Subcutaneous abdominal adipose tissue (tissue), 5 donors: ENCODE measurements at regions not wholly inside any gene's neighbourhood (a gene's known extent, or its start where the extent isn't known, plus 50 kb on each side); places are given as distances from the start of the nearest gene placed in this dataset.

Experiments used
- H3K27ac ChIP-seq: one replicate; pipeline ENCODE4 v1.7.0; 2013; ENCODE audit warnings: low read depth, mild to moderate bottlenecking, inconsistent platforms, low read length, moderate library complexity
- H3K27me3 ChIP-seq, 5 donors: one replicate each; pipeline ENCODE4 v1.7.0; 2013; ENCODE audit warnings: low read length in 5 of 5, inconsistent platforms in 1 of 5; ENCODE audit not compliant: control insufficient read depth in 5 of 5, insufficient read depth in 4 of 5
- H3K36me3 ChIP-seq, 5 donors: one replicate each; pipeline ENCODE4 v1.7.0; 2013; ENCODE audit warnings: low read length in 5 of 5; ENCODE audit not compliant: control insufficient read depth in 5 of 5, insufficient read depth in 5 of 5
- H3K4me1 ChIP-seq, 5 donors: one replicate each; pipeline ENCODE4 v1.7.0; 2013; ENCODE audit warnings: low read length in 5 of 5, mild to moderate bottlenecking in 3 of 5, moderate library complexity in 1 of 5; ENCODE audit not compliant: control insufficient read depth in 5 of 5, insufficient read depth in 5 of 5
- H3K4me3 ChIP-seq, 5 donors: one replicate each; pipeline ENCODE4 v1.7.0; 2013; ENCODE audit warnings: low read length in 5 of 5, low read depth in 1 of 5
- H3K9ac ChIP-seq, 5 donors: one replicate each; pipeline ENCODE4 v1.7.0; 2013; ENCODE audit warnings: low read length in 5 of 5, mild to moderate bottlenecking in 4 of 5, moderate library complexity in 3 of 5
- H3K9me3 ChIP-seq, 5 donors: one replicate each; pipeline ENCODE4 v1.7.0; 2013; ENCODE audit warnings: low read length in 5 of 5; ENCODE audit not compliant: control insufficient read depth in 5 of 5
- donor health status: healthy.
- donor health status: healthy.
- donor health status: healthy.
- donor health status: healthy.
- donor health status: healthy.

DNA sequence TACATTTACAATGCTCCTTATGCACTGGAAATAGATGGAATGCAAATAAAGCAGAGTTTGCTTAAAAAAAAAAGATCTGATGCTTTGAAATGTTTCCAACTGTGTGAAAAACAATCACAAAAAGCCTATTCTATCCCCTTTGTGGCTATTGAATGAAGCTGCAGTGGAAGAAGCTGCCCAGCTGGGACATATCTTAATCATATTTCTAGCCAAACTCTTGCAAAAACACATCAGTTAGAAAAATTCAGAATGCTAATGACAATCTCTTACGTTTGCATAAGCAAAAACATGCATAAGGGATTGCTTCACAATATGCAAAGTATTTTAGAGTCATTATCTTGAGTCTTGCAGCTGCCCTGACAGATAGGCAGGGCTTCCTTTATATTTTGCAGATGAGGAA lies 526.4 kb upstream of the USP24 start:
- no peak overlapping the region for H3K27ac ChIP-seq
- H3K27me3 ChIP-seq, result no peaks in the 10 kb centered on the region

GRCh38 chr1:55735106-55735505 lies 519.9 kb upstream of the USP24 start:
- Histone ChIP-seq H3K9ac (no peak overlapping the region), H3K36me3 (no peaks in the 10 kb centered on the region), H3K4me3 (no peak overlapping the region), H3K27ac (no peak overlapping the region), H3K9me3 (no peaks in the 10 kb centered on the region), H3K27me3 (no peaks in the 10 kb centered on the region), H3K4me1 (peaks cover 0 to 3% (median 0%) of the 10 kb centered on the region in 5 donors)

More for the DNA sequence above, 526.4 kb upstream of the USP24 start:
- Histone ChIP-seq H3K36me3 (no peaks in the 10 kb centered on the region), H3K9me3 (peaks cover 0 to 3% (median 0%) of the 10 kb centered on the region in 5 donors), H3K4me3 (no peak overlapping the region), H3K9ac (no peak overlapping the region), H3K4me1 (peaks cover 0 to 12% (median 10%) of the 10 kb centered on the region in 5 donors)

DNA sequence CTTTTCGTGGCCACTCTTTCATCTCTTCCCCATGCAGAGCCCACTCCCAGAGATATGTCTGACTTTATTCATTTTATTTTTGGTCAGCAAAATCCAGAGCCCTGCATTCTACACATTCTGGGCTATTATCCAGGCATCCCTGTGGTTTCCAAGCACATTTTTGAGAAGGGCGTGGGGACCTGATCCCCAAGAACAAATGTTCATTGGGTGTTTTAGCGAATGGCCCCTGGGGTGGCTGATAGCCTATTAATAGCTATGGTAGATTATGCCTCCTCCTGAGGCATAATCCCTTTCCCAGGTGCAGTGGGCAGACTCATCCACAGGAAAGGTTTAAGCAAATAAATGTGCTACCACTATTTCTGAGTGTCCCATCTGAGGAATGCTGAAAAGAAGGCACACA lies 511.8 kb upstream of the USP24 start:
- Histone ChIP-seq H3K36me3 (no peaks in the 10 kb centered on the region), H3K4me3 (no peak overlapping the region), H3K9me3 (peaks cover 0 to 2% (median 0%) of the 10 kb centered on the region in 5 donors)

GRCh38 chr1:55725378-55725777 lies 510.2 kb upstream of the USP24 start:
- Histone ChIP-seq H3K27ac (no peak overlapping the region), H3K4me3 (no peak overlapping the region)

More for the DNA sequence above, 511.8 kb upstream of the USP24 start:
- H3K27ac ChIP-seq, result no peak overlapping the region
- H3K4me1 ChIP-seq, result peaks cover 0 to 5% (median 0%) of the 10 kb centered on the region in 5 donors
- H3K9ac ChIP-seq, result no peak overlapping the region
- no peaks in the 10 kb centered on the region for H3K27me3 ChIP-seq

DNA sequence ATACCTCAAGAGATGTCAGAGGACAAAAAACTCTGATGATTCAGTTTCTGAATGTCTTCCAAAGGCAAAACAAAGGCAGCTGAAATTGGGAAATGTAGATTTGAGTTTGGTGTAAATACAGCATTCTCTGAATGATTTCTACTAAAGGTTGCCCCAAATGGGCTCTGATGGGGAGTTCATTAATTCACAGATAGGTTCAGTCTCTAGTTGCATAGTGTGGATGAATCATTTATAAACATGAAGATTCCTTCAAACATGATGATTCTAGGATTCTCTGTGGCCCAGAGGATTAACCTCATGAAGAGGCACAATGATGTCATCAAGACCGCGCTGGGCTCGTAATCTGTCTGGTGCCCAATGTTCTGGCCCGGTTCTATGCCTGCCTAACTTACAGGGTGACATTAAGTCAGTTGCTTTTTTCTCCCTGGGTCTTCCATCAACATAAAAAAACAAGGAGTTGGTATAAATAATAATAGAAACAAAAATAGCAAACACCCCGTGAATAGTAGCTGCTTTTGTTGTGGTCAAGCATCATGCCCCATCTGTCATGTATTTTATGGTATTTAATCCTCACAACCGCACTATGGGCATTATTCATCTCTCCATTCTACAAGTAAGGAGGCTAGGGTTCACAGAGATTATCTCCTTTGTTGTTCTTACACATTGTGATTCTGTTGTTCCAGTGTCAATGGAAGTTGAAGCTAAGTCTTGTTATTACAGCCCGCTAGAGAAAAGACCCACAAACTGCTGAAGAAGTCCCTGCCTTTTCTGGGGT lies 509.6 kb upstream of the USP24 start:
- H3K27ac ChIP-seq, result no peak overlapping the region
- peaks cover 0 to 2% (median 0%) of the 10 kb centered on the region in 5 donors for H3K9me3 ChIP-seq
- no peak overlapping the region for H3K9ac ChIP-seq
- H3K4me3 ChIP-seq, result no peak overlapping the region
- H3K27me3 ChIP-seq, result no peaks in the 10 kb centered on the region
- H3K36me3 ChIP-seq, result no peaks in the 10 kb centered on the region
- peaks cover 0 to 10% (median 8%) of the 10 kb centered on the region in 5 donors for H3K4me1 ChIP-seq

More at GRCh38 chr1:55725378-55725777, 510.2 kb upstream of the USP24 start:
- Histone ChIP-seq H3K27me3 (no peaks in the 10 kb centered on the region), H3K9ac (no peak overlapping the region), H3K4me1 (peaks cover 0 to 7% (median 4%) of the 10 kb centered on the region in 5 donors), H3K36me3 (no peaks in the 10 kb centered on the region), H3K9me3 (peaks cover 0 to 2% (median 0%) of the 10 kb centered on the region in 5 donors)

DNA sequence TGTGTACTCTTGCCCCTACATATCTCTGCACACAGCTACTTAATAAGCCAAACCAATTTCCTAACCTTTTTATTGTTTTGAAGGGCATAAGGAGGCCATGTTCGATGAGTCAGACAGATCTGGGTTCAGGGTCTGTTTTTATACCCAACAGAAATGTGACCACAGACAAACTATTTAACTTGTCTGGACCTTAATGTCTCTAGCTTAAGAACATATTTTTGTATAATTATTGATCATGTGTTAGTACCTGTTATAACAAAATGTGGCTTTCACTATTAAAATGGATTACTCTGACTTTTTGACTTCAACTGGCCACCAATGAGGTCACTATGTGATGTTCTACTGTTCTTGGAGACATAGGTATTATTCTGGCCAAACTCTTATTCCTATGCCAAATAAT lies 507.8 kb upstream of the USP24 start:
- H3K4me3 ChIP-seq, result no peak overlapping the region
- no peak overlapping the region for H3K9ac ChIP-seq
- no peak overlapping the region for H3K27ac ChIP-seq
- no peaks in the 10 kb centered on the region for H3K36me3 ChIP-seq
- peaks cover 0 to 2% (median 0%) of the 10 kb centered on the region in 5 donors for H3K9me3 ChIP-seq
- H3K4me1 ChIP-seq, result peaks cover 9 to 24% (median 20%) of the 10 kb centered on the region in 5 donors
- H3K27me3 ChIP-seq, result no peaks in the 10 kb centered on the region

- Histone ChIP-seq H3K4me1 (peaks cover 10 to 28% (median 27%) of the 10 kb centered on the region in 5 donors), H3K4me3 (no peak overlapping the region), H3K9ac (no peak overlapping the region), H3K9me3 (no peaks in the 10 kb centered on the region), H3K27ac (peak overlapping the region; percentile 92), H3K36me3 (no peaks in the 10 kb centered on the region), H3K27me3 (no peaks in the 10 kb centered on the region)
These were observed 505.1 kb upstream of the USP24 start for GRCh38 chr1:55720261-55720660.

DNA sequence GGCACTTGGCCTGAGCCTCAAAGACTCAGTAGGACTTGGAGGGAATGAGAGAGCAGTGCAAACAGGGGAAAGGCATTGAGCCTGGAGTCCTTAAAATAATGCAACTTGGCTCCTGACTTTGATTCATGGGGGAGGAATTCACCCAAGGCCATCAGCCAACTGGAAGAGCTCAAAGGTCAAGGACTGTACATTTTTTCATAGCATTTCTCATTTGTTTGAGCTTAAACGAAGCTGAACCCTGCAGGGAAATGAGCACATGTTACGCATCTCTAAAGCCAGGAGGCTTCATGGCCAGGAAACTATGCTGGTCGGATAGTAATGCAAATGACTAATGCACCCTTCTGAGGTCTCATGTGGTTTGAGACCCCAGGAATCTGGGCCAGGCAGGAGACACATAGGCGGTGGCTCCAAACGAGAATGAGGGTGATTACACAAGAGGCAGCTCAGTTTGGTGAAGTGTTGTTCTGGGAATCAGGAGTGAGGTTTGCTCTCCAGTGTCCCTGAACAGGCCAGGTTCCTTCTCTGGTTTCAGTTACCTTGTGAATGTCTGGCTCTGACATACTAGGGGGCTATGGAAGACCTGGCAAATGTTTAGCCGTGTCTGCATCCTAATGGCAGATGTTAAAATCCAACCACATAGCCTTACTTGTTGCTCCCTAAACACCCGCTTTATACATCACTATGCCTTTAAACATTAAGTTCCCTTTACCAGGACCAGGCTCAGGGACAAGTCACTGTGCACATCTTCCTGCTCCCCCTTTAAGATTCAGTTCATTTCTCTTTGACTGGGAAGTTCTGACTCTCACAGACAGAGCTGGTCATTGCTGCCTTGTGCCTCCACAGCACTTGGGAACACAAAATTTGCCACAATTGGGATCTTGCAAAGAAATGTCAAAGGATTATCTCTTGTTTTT lies 503.9 kb upstream of the USP24 start:
- no peaks in the 10 kb centered on the region for H3K36me3 ChIP-seq
- peak overlapping the region; percentile 92 for H3K27ac ChIP-seq
- H3K9ac ChIP-seq, result peak overlapping the region in 4 of 5 donors; percentile 13 to 54 (median 30)
- peak overlapping the region in 1 of 5 donors; percentile 4 for H3K4me3 ChIP-seq
- H3K9me3 ChIP-seq, result no peaks in the 10 kb centered on the region
- H3K4me1 ChIP-seq, result peaks cover 10 to 30% (median 28%) of the 10 kb centered on the region in 5 donors
- H3K27me3 ChIP-seq, result no peaks in the 10 kb centered on the region

- Histone ChIP-seq H3K4me3 (no peak overlapping the region), H3K27ac (peak overlapping the region; percentile 92), H3K9me3 (no peaks in the 10 kb centered on the region), H3K4me1 (peaks cover 10 to 32% (median 28%) of the 10 kb centered on the region in 5 donors), H3K27me3 (no peaks in the 10 kb centered on the region), H3K9ac (no peak overlapping the region), H3K36me3 (no peaks in the 10 kb centered on the region)
These were observed 501.9 kb upstream of the USP24 start for GRCh38 chr1:55717111-55717510.

DNA sequence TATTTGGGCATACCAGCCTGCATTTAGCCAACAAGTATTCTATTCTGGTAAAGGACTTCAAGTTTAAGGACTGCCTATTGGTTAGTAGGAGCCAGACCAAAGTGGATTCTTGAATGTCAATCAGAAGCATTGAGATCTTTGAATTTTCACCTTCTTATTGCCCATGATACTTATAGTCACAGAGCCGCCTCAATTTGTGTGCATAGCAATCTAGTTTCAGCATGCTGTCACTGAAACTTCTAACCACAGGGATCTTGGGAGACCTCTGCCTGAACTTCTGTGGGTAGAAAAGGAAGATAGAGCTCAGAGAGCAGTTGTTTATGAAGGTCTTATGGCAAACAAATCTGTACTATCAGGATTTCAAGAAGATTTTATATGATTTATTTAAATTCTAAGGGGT lies 501.4 kb upstream of the USP24 start:
- no peak overlapping the region for H3K4me3 ChIP-seq
- H3K36me3 ChIP-seq, result no peaks in the 10 kb centered on the region
- H3K27me3 ChIP-seq, result no peaks in the 10 kb centered on the region
- H3K4me1 ChIP-seq, result peaks cover 10 to 32% (median 28%) of the 10 kb centered on the region in 5 donors
- H3K9ac ChIP-seq, result no peak overlapping the region
- H3K27ac ChIP-seq, result no peak overlapping the region
- H3K9me3 ChIP-seq, result no peaks in the 10 kb centered on the region
